H1 (cell line): ENCODE measurements at regions not wholly inside any gene's neighbourhood (a gene's known extent, or its start where the extent isn't known, plus 50 kb on each side); places are given as distances from the start of the nearest gene placed in this dataset.

Experiments used
- JUND ChIP-seq: IDR thresholded peaks from 2 replicates; pipeline ENCODE4 v1.6.1; 2011; ENCODE audit warnings: mild to moderate bottlenecking, improper control_type of control experiment, low read length
- SIN3A ChIP-seq, 2 experiments: IDR thresholded peaks in 1 of 2; conservative IDR thresholded peaks in 1 of 2; 2 replicates each; pipeline ENCODE4 v1.6.1; 2011 to 2012; ENCODE audit warnings: low read length in 2 of 2, improper control_type of control experiment in 1 of 2, low read depth in 1 of 2, mild to moderate bottlenecking in 1 of 2
- TBP ChIP-seq: IDR thresholded peaks from 2 replicates; pipeline ENCODE4 v1.6.1; 2011; ENCODE audit warnings: low read depth, low read length, improper control_type of control experiment
- TF ChIP-seq, protein P1 (sequence below): IDR thresholded peaks from 2 replicates; pipeline ENCODE4 v1.6.1; 2012; ENCODE audit warnings: inconsistent platforms

DNA sequence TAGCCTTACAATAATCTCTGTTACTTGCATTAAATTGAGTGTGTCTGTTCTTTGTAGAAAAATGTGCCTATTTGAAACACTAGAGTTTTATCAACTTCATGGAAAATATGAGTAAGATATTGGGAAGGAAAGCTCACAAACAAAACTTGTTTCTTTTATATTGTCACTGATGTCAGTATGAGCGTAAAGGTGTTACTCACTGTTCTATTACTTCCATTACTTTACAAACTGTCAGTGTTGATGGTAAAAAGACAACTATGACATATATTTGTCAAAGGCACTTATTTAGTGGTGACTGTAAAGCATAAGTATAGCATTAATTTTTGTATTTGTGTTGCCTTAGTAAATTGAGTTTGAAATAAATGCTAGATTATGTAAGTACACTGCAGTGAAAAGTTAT is 193.7 kb upstream of the FLRT2 start (continued):
- TF ChIP-seq, protein P1, sequence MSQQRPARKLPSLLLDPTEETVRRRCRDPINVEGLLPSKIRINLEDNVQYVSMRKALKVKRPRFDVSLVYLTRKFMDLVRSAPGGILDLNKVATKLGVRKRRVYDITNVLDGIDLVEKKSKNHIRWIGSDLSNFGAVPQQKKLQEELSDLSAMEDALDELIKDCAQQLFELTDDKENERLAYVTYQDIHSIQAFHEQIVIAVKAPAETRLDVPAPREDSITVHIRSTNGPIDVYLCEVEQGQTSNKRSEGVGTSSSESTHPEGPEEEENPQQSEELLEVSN = no peak
- TF ChIP-seq SIN3A (conservative IDR thresholded peaks at IDR 0.05 in 1 of 2, IDR thresholded peaks at IDR 0.05 in 1 of 2; ENCODE audit: low read depth in 1 of 2, low read length in 2 of 2) (no peak), JUND (no peak), TBP (no peak)
